C4-2B (cell line): ENCODE measurements at regions not wholly inside any gene's neighbourhood (a gene's known extent, or its start where the extent isn't known, plus 50 kb on each side); places are given as distances from the start of the nearest gene placed in this dataset.

ENCODE experiments used
- CTCF ChIP-seq: fragments of 450-650 bp; conservative IDR thresholded peaks from 2 replicates; pipeline ENCODE4 v1.5.1; 2017; ENCODE audit warnings: mild to moderate bottlenecking
- ZFX ChIP-seq: fragments of 450-650 bp; IDR thresholded peaks from 2 replicates; pipeline ENCODE4 v1.6.1; 2017

- TF ChIP-seq CTCF (no peak), ZFX (no peak)
Observed at GRCh38 chr7:8380130-8380529, 53.3 kb upstream of the NXPH1 start.
